Uterus (tissue), 2 donors: ENCODE measurements at regions not wholly inside any gene's neighbourhood (a gene's known extent, or its start where the extent isn't known, plus 50 kb on each side); places are given as distances from the start of the nearest gene placed in this dataset.

Experiments used
- CTCF ChIP-seq, 4 experiments: fragments of 200-600 bp in 2 of 4; fragments of 450-650 bp in 2 of 4; sonication (generic) in 2 of 4; IDR thresholded peaks; one replicate each; pipeline ENCODE4 v1.5.1; 2016 to 2019; ENCODE audit warnings: antibody characterized with exemption in 4 of 4, mild to moderate bottlenecking in 2 of 4, moderate library complexity in 1 of 4
- POLR2A ChIP-seq, 2 donors: fragments of 450-650 bp; IDR thresholded peaks; one replicate each; pipeline ENCODE4 v1.6.1; 2016; ENCODE audit warnings: antibody characterized with exemption in 2 of 2, mild to moderate bottlenecking in 1 of 2, moderate library complexity in 1 of 2

GRCh38 chr7:136312592-136312991 lies 335.4 kb upstream of the MTPN start:
- TF ChIP-seq CTCF (IDR thresholded peaks at IDR 0.05) (no peak), POLR2A (IDR thresholded peaks at IDR 0.05) (no peak)
